HCT116 (cell line): ENCODE measurements at regions not wholly inside any gene's neighbourhood (a gene's known extent, or its start where the extent isn't known, plus 50 kb on each side); places are given as distances from the start of the nearest gene placed in this dataset.

Source experiments
- EZH2 ChIP-seq: fragments of 200-600 bp; sonication (generic); IDR thresholded peaks from 2 replicates; pipeline ENCODE4 v1.6.1; 2017; ENCODE audit warnings: antibody characterized with exemption, mixed run types
- EZH2phosphoT487 ChIP-seq: fragments of 200-600 bp; IDR thresholded peaks from 2 replicates; pipeline ENCODE4 v1.6.1; 2018; ENCODE audit warnings: antibody characterized with exemption, borderline replicate concordance
- POLR2A ChIP-seq: IDR thresholded peaks from 2 replicates; pipeline ENCODE4 v1.7.0; 2011; ENCODE audit warnings: borderline replicate concordance; ENCODE audit not compliant: insufficient read depth, insufficient read length; ENCODE audit errors: extremely low read depth
- RAD21 ChIP-seq: IDR thresholded peaks from 2 replicates; pipeline ENCODE4 v1.6.1; 2012; ENCODE audit warnings: low read depth, mild to moderate bottlenecking
- ZFX ChIP-seq: fragments of 450-650 bp; IDR thresholded peaks from 2 replicates; pipeline ENCODE4 v1.6.1; 2017
- ZNF274 ChIP-seq: fragments of 200-500 bp; sonication (Bioruptor generic); IDR thresholded peaks from 2 replicates; pipeline ENCODE4 v1.6.1; 2014; ENCODE audit warnings: mild to moderate bottlenecking, low read depth, low read length, inconsistent platforms
- TF ChIP-seq, protein P1 (sequence below), 3 experiments: fragments of 200-600 bp in 1 of 3; sonication (generic) in 1 of 3; IDR thresholded peaks in 2 of 3; conservative IDR thresholded peaks in 1 of 3; 2 replicates each; pipeline ENCODE4 v1.5.1; 2012 to 2017; ENCODE audit warnings: low read depth in 2 of 3, low read length in 2 of 3, antibody characterized with exemption in 1 of 3, borderline replicate concordance in 1 of 3, control low read depth in 1 of 3, mild to moderate bottlenecking in 1 of 3, mixed read lengths in 1 of 3, mixed run types in 1 of 3, moderate library complexity in 1 of 3; ENCODE audit not compliant: insufficient read depth in 1 of 3

DNA sequence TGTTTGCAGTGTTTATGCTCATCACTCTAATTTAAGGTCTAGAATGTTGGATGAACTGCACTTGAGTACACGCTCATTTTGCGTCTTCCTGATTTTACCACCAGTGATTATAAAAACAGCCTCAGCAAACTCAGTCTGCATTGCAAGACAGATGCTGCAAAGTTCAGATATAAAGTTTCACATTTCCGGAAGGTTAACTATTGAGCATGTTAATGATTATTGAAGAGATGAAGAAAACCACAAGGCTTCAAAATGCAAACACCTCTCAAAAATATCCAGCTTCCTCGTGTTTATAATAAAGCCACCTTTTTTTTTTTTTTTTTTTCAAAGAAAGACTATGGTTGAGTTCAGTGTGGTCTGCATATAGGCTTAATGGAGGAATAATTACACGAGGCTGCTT, 92.1 kb upstream of the BMP4 start:
- TF ChIP-seq ZFX (no peak), RAD21 (no peak), POLR2A (no peak), ZNF274 (no peak), EZH2phosphoT487 (no peak), EZH2 (no peak)
- TF ChIP-seq, protein P1, sequence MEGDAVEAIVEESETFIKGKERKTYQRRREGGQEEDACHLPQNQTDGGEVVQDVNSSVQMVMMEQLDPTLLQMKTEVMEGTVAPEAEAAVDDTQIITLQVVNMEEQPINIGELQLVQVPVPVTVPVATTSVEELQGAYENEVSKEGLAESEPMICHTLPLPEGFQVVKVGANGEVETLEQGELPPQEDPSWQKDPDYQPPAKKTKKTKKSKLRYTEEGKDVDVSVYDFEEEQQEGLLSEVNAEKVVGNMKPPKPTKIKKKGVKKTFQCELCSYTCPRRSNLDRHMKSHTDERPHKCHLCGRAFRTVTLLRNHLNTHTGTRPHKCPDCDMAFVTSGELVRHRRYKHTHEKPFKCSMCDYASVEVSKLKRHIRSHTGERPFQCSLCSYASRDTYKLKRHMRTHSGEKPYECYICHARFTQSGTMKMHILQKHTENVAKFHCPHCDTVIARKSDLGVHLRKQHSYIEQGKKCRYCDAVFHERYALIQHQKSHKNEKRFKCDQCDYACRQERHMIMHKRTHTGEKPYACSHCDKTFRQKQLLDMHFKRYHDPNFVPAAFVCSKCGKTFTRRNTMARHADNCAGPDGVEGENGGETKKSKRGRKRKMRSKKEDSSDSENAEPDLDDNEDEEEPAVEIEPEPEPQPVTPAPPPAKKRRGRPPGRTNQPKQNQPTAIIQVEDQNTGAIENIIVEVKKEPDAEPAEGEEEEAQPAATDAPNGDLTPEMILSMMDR (IDR thresholded peaks at IDR 0.05 in 2 of 3, conservative IDR thresholded peaks at IDR 0.05 in 1 of 3; ENCODE audit: borderline replicate concordance in 1 of 3, insufficient read depth in 1 of 3, low read depth in 2 of 3, low read length in 2 of 3), result no peak
